Ishikawa (cell line): ENCODE measurements at regions not wholly inside any gene's neighbourhood (a gene's known extent, or its start where the extent isn't known, plus 50 kb on each side); places are given as distances from the start of the nearest gene placed in this dataset.

ENCODE experiments used
- CEBPB ChIP-seq: IDR thresholded peaks from 2 replicates; pipeline ENCODE4 v1.6.1; 2012
- CREB1 ChIP-seq: IDR thresholded peaks from 2 replicates; pipeline ENCODE4 v1.6.1; 2012; ENCODE audit warnings: low read depth
- EGR1 ChIP-seq: IDR thresholded peaks from 2 replicates; pipeline ENCODE4 v1.6.1; 2012
- EP300 ChIP-seq: IDR thresholded peaks from 2 replicates; pipeline ENCODE4 v1.6.1; 2012; ENCODE audit warnings: borderline replicate concordance
- FOXM1 ChIP-seq: IDR thresholded peaks from 2 replicates; pipeline ENCODE4 v1.6.1; 2012; ENCODE audit warnings: low read depth, borderline replicate concordance
- NFIC ChIP-seq: IDR thresholded peaks from 2 replicates; pipeline ENCODE4 v1.6.1; 2012
- RAD21 ChIP-seq: IDR thresholded peaks from 2 replicates; pipeline ENCODE4 v1.6.1; 2012; ENCODE audit warnings: low read depth
- TAF1 ChIP-seq: IDR thresholded peaks from 2 replicates; pipeline ENCODE4 v1.6.1; 2012; ENCODE audit warnings: low read depth, mild to moderate bottlenecking
- TCF12 ChIP-seq: IDR thresholded peaks from 2 replicates; pipeline ENCODE4 v1.6.1; 2012; ENCODE audit warnings: low read depth
- TEAD4 ChIP-seq: IDR thresholded peaks from 2 replicates; pipeline ENCODE4 v1.6.1; 2012
- YY1 ChIP-seq: IDR thresholded peaks from 2 replicates; pipeline ENCODE4 v1.6.1; 2012; ENCODE audit warnings: low read depth
- ZBTB7A ChIP-seq: IDR thresholded peaks from 2 replicates; pipeline ENCODE4 v1.6.1; 2012; ENCODE audit warnings: low read depth
- TF ChIP-seq, protein P1 (sequence below): IDR thresholded peaks from 2 replicates; pipeline ENCODE4 v1.6.1; 2012; ENCODE audit warnings: low read depth, mild to moderate bottlenecking
- TF ChIP-seq, protein P2 (sequence below): IDR thresholded peaks from 2 replicates; pipeline ENCODE4 v1.6.1; 2012
- TF ChIP-seq, protein P3 (sequence below): IDR thresholded peaks from 2 replicates; pipeline ENCODE4 v1.6.1; 2012

DNA sequence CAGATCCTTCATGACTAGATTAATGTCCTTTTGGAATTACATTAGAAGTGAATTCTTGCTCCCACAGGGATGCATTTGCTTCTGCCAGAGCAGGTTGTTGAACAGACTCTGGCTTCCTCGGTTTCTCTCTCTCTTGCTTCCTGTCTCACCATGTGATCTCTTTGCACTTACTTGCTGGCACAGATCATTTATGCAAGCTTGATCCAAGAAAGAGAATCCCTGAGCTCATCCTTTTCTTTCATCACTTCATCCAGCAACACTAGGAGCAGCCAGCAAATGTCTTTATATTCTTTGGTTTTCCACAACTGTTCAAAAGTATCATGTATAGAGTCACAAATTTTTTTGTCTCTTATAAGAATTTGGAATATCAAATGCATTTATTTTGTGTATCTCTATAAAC is 313.5 kb downstream of the ZNF326 start:
- TF ChIP-seq CREB1 (no peak), EGR1 (no peak), RAD21 (no peak), FOXM1 (no peak), TEAD4 (no peak), YY1 (no peak), TAF1 (no peak), ZBTB7A (no peak), CEBPB (no peak), NFIC (no peak), EP300 (no peak), TCF12 (no peak)
- TF ChIP-seq, protein P1, sequence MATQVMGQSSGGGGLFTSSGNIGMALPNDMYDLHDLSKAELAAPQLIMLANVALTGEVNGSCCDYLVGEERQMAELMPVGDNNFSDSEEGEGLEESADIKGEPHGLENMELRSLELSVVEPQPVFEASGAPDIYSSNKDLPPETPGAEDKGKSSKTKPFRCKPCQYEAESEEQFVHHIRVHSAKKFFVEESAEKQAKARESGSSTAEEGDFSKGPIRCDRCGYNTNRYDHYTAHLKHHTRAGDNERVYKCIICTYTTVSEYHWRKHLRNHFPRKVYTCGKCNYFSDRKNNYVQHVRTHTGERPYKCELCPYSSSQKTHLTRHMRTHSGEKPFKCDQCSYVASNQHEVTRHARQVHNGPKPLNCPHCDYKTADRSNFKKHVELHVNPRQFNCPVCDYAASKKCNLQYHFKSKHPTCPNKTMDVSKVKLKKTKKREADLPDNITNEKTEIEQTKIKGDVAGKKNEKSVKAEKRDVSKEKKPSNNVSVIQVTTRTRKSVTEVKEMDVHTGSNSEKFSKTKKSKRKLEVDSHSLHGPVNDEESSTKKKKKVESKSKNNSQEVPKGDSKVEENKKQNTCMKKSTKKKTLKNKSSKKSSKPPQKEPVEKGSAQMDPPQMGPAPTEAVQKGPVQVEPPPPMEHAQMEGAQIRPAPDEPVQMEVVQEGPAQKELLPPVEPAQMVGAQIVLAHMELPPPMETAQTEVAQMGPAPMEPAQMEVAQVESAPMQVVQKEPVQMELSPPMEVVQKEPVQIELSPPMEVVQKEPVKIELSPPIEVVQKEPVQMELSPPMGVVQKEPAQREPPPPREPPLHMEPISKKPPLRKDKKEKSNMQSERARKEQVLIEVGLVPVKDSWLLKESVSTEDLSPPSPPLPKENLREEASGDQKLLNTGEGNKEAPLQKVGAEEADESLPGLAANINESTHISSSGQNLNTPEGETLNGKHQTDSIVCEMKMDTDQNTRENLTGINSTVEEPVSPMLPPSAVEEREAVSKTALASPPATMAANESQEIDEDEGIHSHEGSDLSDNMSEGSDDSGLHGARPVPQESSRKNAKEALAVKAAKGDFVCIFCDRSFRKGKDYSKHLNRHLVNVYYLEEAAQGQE: no peak
- TF ChIP-seq, protein P2, sequence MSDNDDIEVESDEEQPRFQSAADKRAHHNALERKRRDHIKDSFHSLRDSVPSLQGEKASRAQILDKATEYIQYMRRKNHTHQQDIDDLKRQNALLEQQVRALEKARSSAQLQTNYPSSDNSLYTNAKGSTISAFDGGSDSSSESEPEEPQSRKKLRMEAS: no peak
- TF ChIP-seq, protein P3, sequence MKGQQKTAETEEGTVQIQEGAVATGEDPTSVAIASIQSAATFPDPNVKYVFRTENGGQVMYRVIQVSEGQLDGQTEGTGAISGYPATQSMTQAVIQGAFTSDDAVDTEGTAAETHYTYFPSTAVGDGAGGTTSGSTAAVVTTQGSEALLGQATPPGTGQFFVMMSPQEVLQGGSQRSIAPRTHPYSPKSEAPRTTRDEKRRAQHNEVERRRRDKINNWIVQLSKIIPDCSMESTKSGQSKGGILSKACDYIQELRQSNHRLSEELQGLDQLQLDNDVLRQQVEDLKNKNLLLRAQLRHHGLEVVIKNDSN: no peak

DNA sequence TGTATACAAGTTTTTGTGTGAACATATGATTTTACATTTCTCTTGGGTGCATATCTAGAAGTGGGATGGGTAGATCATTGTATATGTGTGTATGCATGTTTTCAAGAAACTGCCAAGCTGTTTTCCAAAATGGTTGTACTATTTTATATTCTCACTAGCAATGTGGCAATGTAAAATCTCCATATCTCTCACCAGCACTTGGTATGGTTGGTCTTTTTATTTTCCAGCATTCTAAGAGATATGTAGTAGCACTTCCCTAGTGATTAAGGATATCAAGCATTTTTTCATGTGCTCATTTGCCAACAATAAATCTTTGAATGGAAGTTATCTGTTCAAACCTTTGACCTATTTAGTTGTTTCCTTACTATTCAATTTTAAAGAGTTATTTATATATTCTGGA is 310.7 kb downstream of the ZNF326 start:
- TF ChIP-seq TEAD4 (no peak), ZBTB7A (no peak), EP300 (no peak), CREB1 (no peak), RAD21 (no peak), NFIC (no peak), EGR1 (no peak)
- TF ChIP-seq, protein P2: no peak
- TF ChIP-seq, protein P1: no peak

DNA sequence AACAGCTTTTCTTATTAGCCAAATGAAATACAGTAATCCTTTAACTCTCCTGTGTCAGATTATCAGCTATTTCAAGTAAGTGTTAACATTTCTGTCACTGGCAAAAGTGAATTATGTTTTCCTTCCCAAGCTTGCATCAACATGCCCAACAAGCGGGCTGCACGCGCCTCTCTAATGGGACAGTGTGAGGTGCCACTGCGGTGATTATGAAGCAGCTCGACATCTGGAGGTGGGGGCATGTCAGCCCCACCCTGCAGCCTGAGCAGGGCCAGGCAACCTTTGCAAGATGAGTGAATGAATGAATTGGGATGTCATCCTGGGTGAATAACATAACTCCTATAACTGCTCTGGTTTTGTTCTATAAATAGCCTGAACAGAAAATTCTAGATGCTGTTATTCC is 301.4 kb downstream of the ZNF326 start:
- no peak for TF ChIP-seq ZBTB7A
- TF ChIP-seq TCF12: no peak
- no peak for TF ChIP-seq EGR1
- TF ChIP-seq NFIC: no peak
- TF ChIP-seq, protein P2: no peak
- TF ChIP-seq FOXM1: no peak
- TF ChIP-seq TEAD4: no peak
- no peak for TF ChIP-seq EP300
- TF ChIP-seq CREB1: no peak
- no peak for TF ChIP-seq RAD21
- no peak for TF ChIP-seq CEBPB
- TF ChIP-seq, protein P1: no peak
- no peak for TF ChIP-seq TAF1
- TF ChIP-seq YY1: no peak
- TF ChIP-seq, protein P3: no peak

DNA sequence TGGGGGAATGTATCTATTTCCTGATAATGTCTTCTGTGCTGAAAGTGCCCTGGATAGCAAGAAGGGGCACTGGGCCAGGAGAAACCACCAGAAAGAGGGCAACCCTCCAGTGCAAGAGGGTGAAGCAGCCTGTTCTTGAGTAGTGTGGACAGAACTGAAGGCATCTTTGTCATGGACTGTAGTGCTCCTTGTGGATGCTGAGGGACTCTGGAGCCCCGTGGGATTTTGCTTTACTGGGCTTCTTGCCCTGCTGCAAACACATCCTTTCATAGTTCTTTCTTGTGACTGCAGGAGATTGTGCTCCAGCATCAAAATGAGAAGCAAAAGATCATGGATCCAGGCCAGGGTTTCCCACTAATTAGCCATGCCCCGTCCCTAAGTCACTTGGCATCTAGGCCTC is 300.6 kb downstream of the ZNF326 start:
- TF ChIP-seq RAD21 (no peak), TCF12 (no peak), NFIC (no peak), EP300 (no peak)
- TF ChIP-seq, protein P2: no peak
